ENCODE measurements at regions not wholly inside any gene's neighbourhood (a gene's known extent, or its start where the extent isn't known, plus 50 kb on each side); places are given as distances from the start of the nearest gene placed in this dataset.

GRCh38 chrX:7235071-7235470 lies 87.1 kb upstream of the PUDP start:
- no peak for DNase-seq
- no peak for TF ChIP-seq EP300 (IDR thresholded peaks at IDR 0.05)
- TF ChIP-seq CTCF (IDR thresholded peaks at IDR 0.05) = no peak
- TF ChIP-seq POLR2A (IDR thresholded peaks at IDR 0.05) = no peak
- no peak for TF ChIP-seq POLR2AphosphoS5 (IDR thresholded peaks at IDR 0.05)
- Histone ChIP-seq H3K9me3 (no peaks in the 10 kb centered on the region), H3K36me3 (no peaks in the 10 kb centered on the region), H3K4me1 (no peaks in the 10 kb centered on the region), H3K4me3 (no peak overlapping the region), H3K27ac (no peak overlapping the region), H3K27me3 (no peaks in the 10 kb centered on the region)
- no peak for ATAC-seq (ENCODE audit: low FRiP score in 2 of 2)

- Histone ChIP-seq H3K4me3 (no peak overlapping the region), H3K4me1 (no peaks in the 10 kb centered on the region), H3K36me3 (no peaks in the 10 kb centered on the region), H3K9me3 (no peaks in the 10 kb centered on the region), H3K27me3 (no peaks in the 10 kb centered on the region), H3K27ac (no peak overlapping the region)
- 87 to 95% methylated on average over 4 of the region's 4 CpGs for WGBS, 2 donors
- ATAC-seq (ENCODE audit: low FRiP score in 2 of 2) (no peak), DNase-seq (no peak)
- TF ChIP-seq POLR2A (IDR thresholded peaks at IDR 0.05) (no peak), CTCF (IDR thresholded peaks at IDR 0.05) (no peak), POLR2AphosphoS5 (IDR thresholded peaks at IDR 0.05) (no peak), EP300 (IDR thresholded peaks at IDR 0.05) (no peak)
These were observed 85.8 kb upstream of the PUDP start for GRCh38 chrX:7233580-7234406.

GRCh38 chrX:7228226-7228625 lies 80.3 kb upstream of the PUDP start:
- H3K27me3 ChIP-seq = no peaks in the 10 kb centered on the region
- H3K9me3 ChIP-seq = no peaks in the 10 kb centered on the region
- H3K4me3 ChIP-seq = no peak overlapping the region
- 90 to 98% methylated on average over 2 of the region's 2 CpGs for WGBS, 2 donors
- DNase-seq = no peak
- no peak overlapping the region for H3K27ac ChIP-seq
- no peaks in the 10 kb centered on the region for H3K36me3 ChIP-seq
- TF ChIP-seq POLR2A (IDR thresholded peaks at IDR 0.05) (no peak), CTCF (IDR thresholded peaks at IDR 0.05) (no peak), POLR2AphosphoS5 (IDR thresholded peaks at IDR 0.05) (no peak), EP300 (IDR thresholded peaks at IDR 0.05) (no peak)
- no peaks in the 10 kb centered on the region for H3K4me1 ChIP-seq
- no peak for ATAC-seq (ENCODE audit: low FRiP score in 2 of 2)

- Histone ChIP-seq H3K36me3 (no peaks in the 10 kb centered on the region), H3K4me1 (no peaks in the 10 kb centered on the region), H3K4me3 (no peak overlapping the region), H3K27ac (no peak overlapping the region), H3K27me3 (no peaks in the 10 kb centered on the region), H3K9me3 (no peaks in the 10 kb centered on the region)
- TF ChIP-seq POLR2A (IDR thresholded peaks at IDR 0.05) (no peak), CTCF (IDR thresholded peaks at IDR 0.05) (no peak), POLR2AphosphoS5 (IDR thresholded peaks at IDR 0.05) (no peak), EP300 (IDR thresholded peaks at IDR 0.05) (no peak)
- no peak for DNase-seq
- no peak for ATAC-seq (ENCODE audit: low FRiP score in 2 of 2)
- 83 to 100% methylated on average over 1 to 2 of the region's 2 CpGs for WGBS, 2 donors
These were observed 77.4 kb upstream of the PUDP start for GRCh38 chrX:7225338-7225737.

- Histone ChIP-seq H3K4me1 (no peaks in the 10 kb centered on the region), H3K36me3 (no peaks in the 10 kb centered on the region), H3K4me3 (no peak overlapping the region), H3K27ac (no peak overlapping the region), H3K27me3 (no peaks in the 10 kb centered on the region), H3K9me3 (no peaks in the 10 kb centered on the region)
- ATAC-seq (ENCODE audit: low FRiP score in 2 of 2) (no peak), DNase-seq (no peak)
- no peak for TF ChIP-seq EP300 (IDR thresholded peaks at IDR 0.05)
- TF ChIP-seq POLR2AphosphoS5 (IDR thresholded peaks at IDR 0.05) = no peak
- no peak for TF ChIP-seq POLR2A (IDR thresholded peaks at IDR 0.05)
- TF ChIP-seq CTCF (IDR thresholded peaks at IDR 0.05) = no peak
- WGBS, 2 donors = 93 to 94% methylated on average over 2 of the region's 2 CpGs
These were observed 75.3 kb upstream of the PUDP start for GRCh38 chrX:7223271-7223670.
